ENCODE measurements at regions not wholly inside any gene's neighbourhood (a gene's known extent, or its start where the extent isn't known, plus 50 kb on each side); places are given as distances from the start of the nearest gene placed in this dataset.
A peak's percentile ranks its signal among the peaks of the same experiment; 100 is the strongest.

DNA sequence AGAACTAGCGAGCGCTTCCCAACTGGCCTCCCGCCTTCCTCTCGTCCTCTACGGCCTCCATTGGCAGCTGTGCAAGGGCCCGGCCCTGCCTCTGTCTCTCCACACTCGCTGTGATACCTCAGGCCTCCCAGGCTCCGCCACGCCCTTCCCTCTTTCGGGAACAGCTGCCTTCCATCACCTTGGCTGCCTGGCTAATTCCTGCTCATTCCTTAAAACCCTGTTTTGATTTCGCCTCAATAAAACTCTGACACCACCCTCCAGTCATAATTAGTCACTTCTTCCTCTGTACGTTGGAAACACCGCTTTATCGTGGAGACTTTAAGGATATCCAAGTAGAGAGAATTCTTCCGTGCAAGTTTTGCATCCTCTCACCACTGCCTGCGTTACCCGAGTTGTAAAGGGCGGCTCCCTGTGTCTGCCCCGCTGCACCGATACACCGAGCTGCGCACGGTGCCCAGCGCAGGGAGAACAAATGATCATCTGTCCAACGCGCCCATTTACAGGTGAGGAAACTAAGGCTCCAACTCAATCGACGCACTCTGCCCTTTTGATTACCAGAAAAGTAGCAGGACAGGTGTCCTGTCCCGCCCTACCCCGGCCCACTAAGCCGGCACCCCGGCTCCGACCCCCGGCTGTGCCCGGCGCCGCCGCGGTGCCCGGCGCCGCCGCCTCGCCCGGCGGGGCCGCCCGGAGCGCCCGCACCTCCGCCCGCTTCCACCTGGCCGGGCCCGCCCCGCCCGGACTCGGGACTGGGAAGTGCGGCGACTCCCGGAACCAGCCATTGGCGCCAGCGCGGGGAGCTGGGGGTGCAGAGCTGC, 139.7 kb downstream of the SEC14L1 start (continued):
- TF ChIP-seq PAF1 (CRISPR knock-in tag; IDR thresholded peaks at IDR 0.05) = no peak
- TF ChIP-seq ZSCAN22 (CRISPR knock-in tag; IDR thresholded peaks at IDR 0.05) = no peak
- no peak for TF ChIP-seq CHD4 (IDR thresholded peaks at IDR 0.05; ENCODE audit: borderline replicate concordance, low read length)
- no peak for TF ChIP-seq HCFC1 (IDR thresholded peaks at IDR 0.05; ENCODE audit: low read depth, low read length)
- no peak for TF ChIP-seq SMAD1 (CRISPR knock-in tag; IDR thresholded peaks at IDR 0.05; ENCODE audit: borderline replicate concordance, low read depth)
- peak; percentile 18; the same call in 1 of the 2 replicates for TF ChIP-seq SAP130 (CRISPR knock-in tag; IDR thresholded peaks at IDR 0.05; ENCODE audit: low read depth)
- no peak for TF ChIP-seq PRPF4 (IDR thresholded peaks at IDR 0.05; ENCODE audit: low read depth, low read length, poor library complexity, severe bottlenecking)
- no peak for TF ChIP-seq ZNF468 (CRISPR knock-in tag; IDR thresholded peaks at IDR 0.05)
- TF ChIP-seq ZMYM4 (CRISPR knock-in tag; IDR thresholded peaks at IDR 0.05) = no peak
- TF ChIP-seq, protein P1, sequence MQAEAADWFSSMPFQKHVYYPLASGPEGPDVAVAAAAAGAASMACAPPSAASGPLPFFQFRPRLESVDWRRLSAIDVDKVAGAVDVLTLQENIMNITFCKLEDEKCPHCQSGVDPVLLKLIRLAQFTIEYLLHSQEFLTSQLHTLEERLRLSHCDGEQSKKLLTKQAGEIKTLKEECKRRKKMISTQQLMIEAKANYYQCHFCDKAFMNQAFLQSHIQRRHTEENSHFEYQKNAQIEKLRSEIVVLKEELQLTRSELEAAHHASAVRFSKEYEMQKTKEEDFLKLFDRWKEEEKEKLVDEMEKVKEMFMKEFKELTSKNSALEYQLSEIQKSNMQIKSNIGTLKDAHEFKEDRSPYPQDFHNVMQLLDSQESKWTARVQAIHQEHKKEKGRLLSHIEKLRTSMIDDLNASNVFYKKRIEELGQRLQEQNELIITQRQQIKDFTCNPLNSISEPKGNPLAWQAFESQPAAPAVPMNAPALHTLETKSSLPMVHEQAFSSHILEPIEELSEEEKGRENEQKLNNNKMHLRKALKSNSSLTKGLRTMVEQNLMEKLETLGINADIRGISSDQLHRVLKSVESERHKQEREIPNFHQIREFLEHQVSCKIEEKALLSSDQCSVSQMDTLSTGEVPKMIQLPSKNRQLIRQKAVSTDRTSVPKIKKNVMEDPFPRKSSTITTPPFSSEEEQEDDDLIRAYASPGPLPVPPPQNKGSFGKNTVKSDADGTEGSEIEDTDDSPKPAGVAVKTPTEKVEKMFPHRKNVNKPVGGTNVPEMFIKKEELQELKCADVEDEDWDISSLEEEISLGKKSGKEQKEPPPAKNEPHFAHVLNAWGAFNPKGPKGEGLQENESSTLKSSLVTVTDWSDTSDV (CRISPR knock-in tag; IDR thresholded peaks at IDR 0.05) = 0 out of 2 replicates have a peak, but pooled peaks have one; percentile 35
- no peak for TF ChIP-seq GTF2F1 (IDR thresholded peaks at IDR 0.05; ENCODE audit: low read length)
- TF ChIP-seq, protein P2, sequence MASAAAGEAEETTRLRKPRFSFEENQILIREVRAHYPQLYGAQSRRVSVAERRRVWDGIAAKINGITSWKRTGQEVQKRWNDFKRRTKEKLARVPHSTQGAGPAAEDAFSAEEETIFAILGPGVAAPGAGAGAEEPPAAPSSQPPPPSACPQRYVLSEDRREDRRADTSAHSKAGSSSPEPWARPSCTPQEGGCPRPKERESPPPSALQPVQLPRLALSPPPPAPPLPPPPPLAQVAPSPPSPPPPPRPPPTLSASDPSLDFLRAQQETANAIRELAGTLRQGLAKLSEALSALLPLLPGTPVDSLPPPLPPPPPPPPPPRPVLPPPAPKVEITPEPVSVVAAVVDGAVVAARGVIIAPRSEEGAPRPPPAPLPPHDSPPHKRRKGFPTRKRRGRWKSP (CRISPR knock-in tag; IDR thresholded peaks at IDR 0.05) = peak; percentile 34; the same call in 1 of the 2 replicates
- TF ChIP-seq, protein P3, sequence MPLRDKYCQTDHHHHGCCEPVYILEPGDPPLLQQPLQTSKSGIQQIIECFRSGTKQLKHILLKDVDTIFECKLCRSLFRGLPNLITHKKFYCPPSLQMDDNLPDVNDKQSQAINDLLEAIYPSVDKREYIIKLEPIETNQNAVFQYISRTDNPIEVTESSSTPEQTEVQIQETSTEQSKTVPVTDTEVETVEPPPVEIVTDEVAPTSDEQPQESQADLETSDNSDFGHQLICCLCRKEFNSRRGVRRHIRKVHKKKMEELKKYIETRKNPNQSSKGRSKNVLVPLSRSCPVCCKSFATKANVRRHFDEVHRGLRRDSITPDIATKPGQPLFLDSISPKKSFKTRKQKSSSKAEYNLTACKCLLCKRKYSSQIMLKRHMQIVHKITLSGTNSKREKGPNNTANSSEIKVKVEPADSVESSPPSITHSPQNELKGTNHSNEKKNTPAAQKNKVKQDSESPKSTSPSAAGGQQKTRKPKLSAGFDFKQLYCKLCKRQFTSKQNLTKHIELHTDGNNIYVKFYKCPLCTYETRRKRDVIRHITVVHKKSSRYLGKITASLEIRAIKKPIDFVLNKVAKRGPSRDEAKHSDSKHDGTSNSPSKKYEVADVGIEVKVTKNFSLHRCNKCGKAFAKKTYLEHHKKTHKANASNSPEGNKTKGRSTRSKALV (CRISPR knock-in tag; IDR thresholded peaks at IDR 0.05) = 0 out of 2 replicates have a peak, but pooled peaks have one; percentile 10
- no peak for TF ChIP-seq ZKSCAN5 (CRISPR knock-in tag; IDR thresholded peaks at IDR 0.05)
- no peak for TF ChIP-seq NCOA5 (CRISPR knock-in tag; IDR thresholded peaks at IDR 0.05)
- 0 out of 2 replicates have a peak, but pooled peaks have one; percentile 43 for TF ChIP-seq ZNF136 (CRISPR knock-in tag; IDR thresholded peaks at IDR 0.05; ENCODE audit: low read depth)
- TF ChIP-seq ZNF451 (CRISPR knock-in tag; IDR thresholded peaks at IDR 0.05) = no peak
- peak; percentile 17 for TF ChIP-seq ASH2L (IDR thresholded peaks at IDR 0.05; ENCODE audit: insufficient read length, low read depth, low read length)
- TF ChIP-seq, protein P4, sequence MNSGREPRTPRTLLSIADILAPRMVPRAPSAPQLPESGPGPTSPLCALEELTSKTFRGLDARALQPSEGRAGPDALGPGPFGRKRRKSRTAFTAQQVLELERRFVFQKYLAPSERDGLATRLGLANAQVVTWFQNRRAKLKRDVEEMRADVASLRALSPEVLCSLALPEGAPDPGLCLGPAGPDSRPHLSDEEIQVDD (CRISPR knock-in tag; IDR thresholded peaks at IDR 0.05; ENCODE audit: borderline replicate concordance) = 0 out of 2 replicates have a peak, but pooled peaks have one; percentile 39
- TF ChIP-seq, protein P5, sequence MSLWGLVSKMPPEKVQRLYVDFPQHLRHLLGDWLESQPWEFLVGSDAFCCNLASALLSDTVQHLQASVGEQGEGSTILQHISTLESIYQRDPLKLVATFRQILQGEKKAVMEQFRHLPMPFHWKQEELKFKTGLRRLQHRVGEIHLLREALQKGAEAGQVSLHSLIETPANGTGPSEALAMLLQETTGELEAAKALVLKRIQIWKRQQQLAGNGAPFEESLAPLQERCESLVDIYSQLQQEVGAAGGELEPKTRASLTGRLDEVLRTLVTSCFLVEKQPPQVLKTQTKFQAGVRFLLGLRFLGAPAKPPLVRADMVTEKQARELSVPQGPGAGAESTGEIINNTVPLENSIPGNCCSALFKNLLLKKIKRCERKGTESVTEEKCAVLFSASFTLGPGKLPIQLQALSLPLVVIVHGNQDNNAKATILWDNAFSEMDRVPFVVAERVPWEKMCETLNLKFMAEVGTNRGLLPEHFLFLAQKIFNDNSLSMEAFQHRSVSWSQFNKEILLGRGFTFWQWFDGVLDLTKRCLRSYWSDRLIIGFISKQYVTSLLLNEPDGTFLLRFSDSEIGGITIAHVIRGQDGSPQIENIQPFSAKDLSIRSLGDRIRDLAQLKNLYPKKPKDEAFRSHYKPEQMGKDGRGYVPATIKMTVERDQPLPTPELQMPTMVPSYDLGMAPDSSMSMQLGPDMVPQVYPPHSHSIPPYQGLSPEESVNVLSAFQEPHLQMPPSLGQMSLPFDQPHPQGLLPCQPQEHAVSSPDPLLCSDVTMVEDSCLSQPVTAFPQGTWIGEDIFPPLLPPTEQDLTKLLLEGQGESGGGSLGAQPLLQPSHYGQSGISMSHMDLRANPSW (CRISPR knock-in tag; IDR thresholded peaks at IDR 0.05; ENCODE audit: borderline replicate concordance) = 0 out of 2 replicates have a peak, but pooled peaks have one; percentile 41

All from HepG2 (cell line).